ENCODE measurements at regions not wholly inside any gene's neighbourhood (a gene's known extent, or its start where the extent isn't known, plus 50 kb on each side); places are given as distances from the start of the nearest gene placed in this dataset.

- TF ChIP-seq POLR2A (IDR thresholded peaks at IDR 0.05), result no peak
- TF ChIP-seq CTCF (IDR thresholded peaks at IDR 0.05), result no peak
- TF ChIP-seq POLR2AphosphoS5 (IDR thresholded peaks at IDR 0.05), result no peak
- TF ChIP-seq EP300 (IDR thresholded peaks at IDR 0.05), result no peak
Measured at GRCh38 chr16:85978291-85978775, 79.4 kb downstream of the IRF8 start.
